ENCODE measurements at regions not wholly inside any gene's neighbourhood (a gene's known extent, or its start where the extent isn't known, plus 50 kb on each side); places are given as distances from the start of the nearest gene placed in this dataset.

DNA sequence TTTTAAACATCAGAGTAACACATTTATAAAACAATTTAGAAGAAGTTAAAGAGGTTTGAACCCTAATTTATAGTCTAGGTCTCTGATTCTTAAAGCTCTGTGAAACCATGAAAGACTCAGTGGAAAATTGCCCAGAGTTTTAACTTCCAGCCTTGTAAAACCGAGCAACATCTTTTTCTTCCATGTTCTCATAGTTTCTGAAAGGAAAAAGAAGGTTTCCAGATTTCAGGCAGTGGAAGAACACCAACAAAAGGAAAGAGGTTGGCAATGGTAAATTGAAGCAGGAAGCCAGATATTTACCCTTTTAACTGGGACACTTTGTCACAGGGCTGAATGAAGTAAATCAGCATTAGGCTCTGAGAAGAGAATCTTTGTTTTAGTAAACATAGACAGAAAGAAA, 1999.3 kb downstream of the MAT2B start:
- in situ Hi-C loops (cut with MboI) (no loop called here), intact Hi-C loops (cut with micrococcal nuclease; ENCODE audit: unreplicated experiment) (no loop called here)
- ChIA-PET RAD21 (ENCODE audit: unreplicated experiment) (no interaction called here), SMC1A (ENCODE audit: uncharacterized antibody, unreplicated experiment) (no interaction called here), POLR2A (no interaction called here), CTCF (no interaction called here)
- H3K27me3 ChIP-seq (replicated peaks in 1 of 2; ENCODE audit: control insufficient read depth in 2 of 2, insufficient read depth in 2 of 2, low read length in 1 of 2) = no peaks in the 10 kb centered on the region
- no peaks in the 10 kb centered on the region for H3K9me3 ChIP-seq (replicated peaks; ENCODE audit: control insufficient read depth, insufficient read depth, low read length)
- H3K79me2 ChIP-seq (ENCODE audit: control insufficient read depth, insufficient read depth, low read length) = no peaks in the 10 kb centered on the region
- H3K4me2 ChIP-seq (ENCODE audit: control insufficient read depth, insufficient read depth) = no peak overlapping the region
- H2AFZ ChIP-seq (ENCODE audit: control insufficient read depth, low read depth, low read length) = no peak overlapping the region
- H3K9ac ChIP-seq (ENCODE audit: control insufficient read depth, insufficient read depth, low read length) = no peak overlapping the region
- no peak for TF ChIP-seq GABPA (IDR thresholded peaks at IDR 0.05; ENCODE audit: low read depth)
- no peak for TF ChIP-seq HDGF (IDR thresholded peaks at IDR 0.05)
- no peak for TF ChIP-seq PML (IDR thresholded peaks at IDR 0.05; ENCODE audit: low read length)
- no peak for TF ChIP-seq BHLHE40 (IDR thresholded peaks at IDR 0.05; ENCODE audit: borderline replicate concordance in 1 of 2, low read depth in 2 of 2, low read length in 1 of 2)
- no peak for TF ChIP-seq POLR2AphosphoS5 (IDR thresholded peaks at IDR 0.05; ENCODE audit: low read length)
- TF ChIP-seq ESRRA (IDR thresholded peaks at IDR 0.05; ENCODE audit: low read length) = no peak
- TF ChIP-seq HCFC1 (IDR thresholded peaks at IDR 0.05; ENCODE audit: low read length) = no peak
- no peak for TF ChIP-seq ZZZ3 (IDR thresholded peaks at IDR 0.05; ENCODE audit: control insufficient read depth, insufficient read length, low read depth)
- TF ChIP-seq PAX5 (IDR thresholded peaks at IDR 0.05; ENCODE audit: borderline replicate concordance, low read depth, low read length) = no peak
- no peak overlapping the region for H3K27ac ChIP-seq (ENCODE audit: control insufficient read depth, insufficient read depth)
- DNase-seq (ENCODE audit: low read depth, low spot score) = no peak
- no peak overlapping the region for H3K4me3 ChIP-seq
- no peak for ATAC-seq
- FAIRE-seq = no peak
- no peaks in the 10 kb centered on the region for H3K36me3 ChIP-seq (ENCODE audit: control insufficient read depth in 2 of 2, insufficient read depth in 2 of 2, low read length in 1 of 2)
- H4K20me1 ChIP-seq (ENCODE audit: control insufficient read depth, insufficient read depth) = no peaks in the 10 kb centered on the region
- no TSS peak for BruUV-seq (replicated peaks)
- 0% methylated on average over 1 of the region's 1 CpG for WGBS (ENCODE audit: insufficient coverage, insufficient replicate concordance, low lambda C conversion rate, missing lambda C conversion rate)
- H3K4me1 ChIP-seq (ENCODE audit: control insufficient read depth, insufficient read depth, low read length) = no peaks in the 10 kb centered on the region

DNA sequence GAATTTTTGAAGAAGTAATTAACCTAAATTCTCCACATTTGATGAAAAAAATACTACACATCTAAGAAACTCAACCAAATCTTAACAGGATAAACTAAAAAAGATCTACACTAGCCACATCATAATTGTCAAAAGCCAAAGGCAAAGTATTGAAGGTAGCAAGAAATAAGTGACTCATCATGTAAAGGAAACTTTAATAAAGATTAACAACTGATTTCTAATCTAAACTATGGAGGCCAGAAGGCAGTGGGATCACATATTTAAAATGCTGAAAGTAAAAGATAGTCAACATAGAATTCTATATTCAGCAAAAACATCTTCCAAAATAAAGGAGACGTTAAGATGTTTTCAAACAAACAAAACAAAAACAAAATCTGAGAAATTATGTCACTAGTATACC, 2002.9 kb downstream of the MAT2B start:
- BruUV-seq (replicated peaks) = no TSS peak
- Histone ChIP-seq H3K27me3 (replicated peaks in 1 of 2; ENCODE audit: control insufficient read depth in 2 of 2, insufficient read depth in 2 of 2, low read length in 1 of 2) (no peaks in the 10 kb centered on the region), H3K4me3 (no peak overlapping the region), H2AFZ (ENCODE audit: control insufficient read depth, low read depth, low read length) (no peak overlapping the region), H3K4me2 (ENCODE audit: control insufficient read depth, insufficient read depth) (no peak overlapping the region), H3K9ac (ENCODE audit: control insufficient read depth, insufficient read depth, low read length) (no peak overlapping the region), H3K9me3 (replicated peaks; ENCODE audit: control insufficient read depth, insufficient read depth, low read length) (no peaks in the 10 kb centered on the region), H4K20me1 (ENCODE audit: control insufficient read depth, insufficient read depth) (no peaks in the 10 kb centered on the region), H3K4me1 (ENCODE audit: control insufficient read depth, insufficient read depth, low read length) (no peaks in the 10 kb centered on the region), H3K27ac (ENCODE audit: control insufficient read depth, insufficient read depth) (no peak overlapping the region), H3K79me2 (ENCODE audit: control insufficient read depth, insufficient read depth, low read length) (no peaks in the 10 kb centered on the region), H3K36me3 (ENCODE audit: control insufficient read depth in 2 of 2, insufficient read depth in 2 of 2, low read length in 1 of 2) (no peaks in the 10 kb centered on the region)
- ATAC-seq = no peak
- RAD21 ChIA-PET (ENCODE audit: unreplicated experiment) = no interaction called here
- POLR2A ChIA-PET = no interaction called here
- SMC1A ChIA-PET (ENCODE audit: uncharacterized antibody, unreplicated experiment) = no interaction called here
- CTCF ChIA-PET = no interaction called here
- in situ Hi-C loops (cut with MboI) = no loop called here
- intact Hi-C loops (cut with micrococcal nuclease; ENCODE audit: unreplicated experiment) = no loop called here
- no peak for FAIRE-seq
- TF ChIP-seq RAD51 (IDR thresholded peaks at IDR 0.05) = no peak
- DNase-seq (ENCODE audit: low read depth, low spot score) = no peak
- 11% methylated on average over 1 of the region's 1 CpG for WGBS (ENCODE audit: insufficient coverage, insufficient replicate concordance, low lambda C conversion rate, missing lambda C conversion rate)

Data from GM12878 (cell line).